LNCAP (cell line): ENCODE measurements at regions not wholly inside any gene's neighbourhood (a gene's known extent, or its start where the extent isn't known, plus 50 kb on each side); places are given as distances from the start of the nearest gene placed in this dataset.

Experiments used
- TF ChIP-seq, protein P1 (sequence below): fragments of 450-650 bp; IDR thresholded peaks from 2 replicates; pipeline ENCODE4 v1.5.1; 2017; ENCODE audit warnings: mild to moderate bottlenecking

GRCh38 chr21:38188037-38188436 lies 68.8 kb upstream of the KCNJ15 start:
- TF ChIP-seq, protein P1, sequence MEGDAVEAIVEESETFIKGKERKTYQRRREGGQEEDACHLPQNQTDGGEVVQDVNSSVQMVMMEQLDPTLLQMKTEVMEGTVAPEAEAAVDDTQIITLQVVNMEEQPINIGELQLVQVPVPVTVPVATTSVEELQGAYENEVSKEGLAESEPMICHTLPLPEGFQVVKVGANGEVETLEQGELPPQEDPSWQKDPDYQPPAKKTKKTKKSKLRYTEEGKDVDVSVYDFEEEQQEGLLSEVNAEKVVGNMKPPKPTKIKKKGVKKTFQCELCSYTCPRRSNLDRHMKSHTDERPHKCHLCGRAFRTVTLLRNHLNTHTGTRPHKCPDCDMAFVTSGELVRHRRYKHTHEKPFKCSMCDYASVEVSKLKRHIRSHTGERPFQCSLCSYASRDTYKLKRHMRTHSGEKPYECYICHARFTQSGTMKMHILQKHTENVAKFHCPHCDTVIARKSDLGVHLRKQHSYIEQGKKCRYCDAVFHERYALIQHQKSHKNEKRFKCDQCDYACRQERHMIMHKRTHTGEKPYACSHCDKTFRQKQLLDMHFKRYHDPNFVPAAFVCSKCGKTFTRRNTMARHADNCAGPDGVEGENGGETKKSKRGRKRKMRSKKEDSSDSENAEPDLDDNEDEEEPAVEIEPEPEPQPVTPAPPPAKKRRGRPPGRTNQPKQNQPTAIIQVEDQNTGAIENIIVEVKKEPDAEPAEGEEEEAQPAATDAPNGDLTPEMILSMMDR: no peak

GRCh38 chr21:38196036-38196435 lies 60.8 kb upstream of the KCNJ15 start:
- TF ChIP-seq, protein P1: no peak

DNA sequence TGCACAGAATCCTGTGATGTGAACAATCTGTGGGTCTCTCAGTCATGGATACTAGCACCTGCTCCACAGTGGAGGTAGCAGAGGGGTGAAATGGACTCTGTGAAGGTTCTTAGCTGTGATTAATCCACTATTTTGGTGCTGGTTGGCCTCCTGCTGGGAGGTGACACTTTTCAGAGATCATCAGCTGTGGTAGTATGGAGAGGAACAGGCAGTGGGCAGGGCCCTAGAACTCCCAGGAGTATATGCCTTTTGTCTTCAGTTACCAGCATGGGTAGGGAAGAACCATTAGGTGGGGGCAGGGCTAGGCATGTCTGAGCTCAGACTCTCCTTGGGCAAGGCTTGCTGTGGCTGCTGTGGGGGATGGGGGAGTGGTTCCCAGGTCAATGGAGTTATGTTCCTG lies 54.0 kb upstream of the KCNJ15 start:
- TF ChIP-seq, protein P1: no peak

GRCh38 chr21:38203229-38203628 lies 53.6 kb upstream of the KCNJ15 start:
- TF ChIP-seq, protein P1: no peak

GRCh38 chr21:38205940-38206339 lies 50.9 kb upstream of the KCNJ15 start:
- TF ChIP-seq, protein P1: no peak

GRCh38 chr21:38206646-38207045 lies 50.1 kb upstream of the KCNJ15 start:
- TF ChIP-seq, protein P1: no peak
